ENCODE measurements at regions not wholly inside any gene's neighbourhood (a gene's known extent, or its start where the extent isn't known, plus 50 kb on each side); places are given as distances from the start of the nearest gene placed in this dataset.

- TF ChIP-seq ZBTB33 (IDR thresholded peaks at IDR 0.05; ENCODE audit: borderline replicate concordance, low read depth) = peak; percentile 86; the same call in 1 of the 2 replicates
- TF ChIP-seq CTCF (IDR thresholded peaks at IDR 0.05) = no peak
- TF ChIP-seq, protein P1, sequence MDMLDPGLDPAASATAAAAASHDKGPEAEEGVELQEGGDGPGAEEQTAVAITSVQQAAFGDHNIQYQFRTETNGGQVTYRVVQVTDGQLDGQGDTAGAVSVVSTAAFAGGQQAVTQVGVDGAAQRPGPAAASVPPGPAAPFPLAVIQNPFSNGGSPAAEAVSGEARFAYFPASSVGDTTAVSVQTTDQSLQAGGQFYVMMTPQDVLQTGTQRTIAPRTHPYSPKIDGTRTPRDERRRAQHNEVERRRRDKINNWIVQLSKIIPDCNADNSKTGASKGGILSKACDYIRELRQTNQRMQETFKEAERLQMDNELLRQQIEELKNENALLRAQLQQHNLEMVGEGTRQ (IDR thresholded peaks at IDR 0.05; ENCODE audit: borderline replicate concordance, low read depth, low read length) = no peak
- TF ChIP-seq RAD21 (IDR thresholded peaks at IDR 0.05; ENCODE audit: low read length) = no peak
- peak; percentile 97 for TF ChIP-seq TCF12 (IDR thresholded peaks at IDR 0.05)
- no peak for TF ChIP-seq YY1 (IDR thresholded peaks at IDR 0.05; ENCODE audit: low read depth)
- TF ChIP-seq EP300 (IDR thresholded peaks at IDR 0.05; ENCODE audit: borderline replicate concordance in 1 of 2, low read depth in 1 of 2, low read length in 1 of 2) = peak; percentile 47 to 98; a peak in 3 of 4 replicates
Measured at GRCh38 chr12:80044694-80045046, 54.7 kb upstream of the OTOGL start.
